Gastroesophageal sphincter (tissue), 4 donors: ENCODE measurements at regions not wholly inside any gene's neighbourhood (a gene's known extent, or its start where the extent isn't known, plus 50 kb on each side); places are given as distances from the start of the nearest gene placed in this dataset.
"Not testable (repeated sequence)": the region's sequence is repeated elsewhere in the genome, so short reads cannot be mapped to it uniquely, and the experiment has no call there.

ENCODE experiments used
- ATAC-seq: fragments of 150-250 bp; one replicate; pipeline ENCODE4 v1.9.1; 2016; ENCODE audit warnings: mild to moderate bottlenecking, moderate library complexity
- H3K27ac ChIP-seq, 4 donors: fragments of 200-600 bp; sonication (generic) in 3 of 4; 1 replicate in 3 of 4; 2 replicates in 1 of 4; pipeline ENCODE4 v1.5.1; 2016 to 2019
- H3K27me3 ChIP-seq: fragments of 200-600 bp; sonication (generic); one replicate; pipeline ENCODE4 v1.5.1; 2019
- H3K36me3 ChIP-seq, 2 donors: fragments of 200-600 bp; sonication (generic); one replicate each; pipeline ENCODE4 v1.5.1; 2019; ENCODE audit warnings: control low read depth in 1 of 2
- H3K4me1 ChIP-seq, 3 donors: fragments of 200-600 bp; sonication (generic); 1 replicate in 2 of 3; 2 replicates in 1 of 3; pipeline ENCODE4 v1.5.1; 2016 to 2019; ENCODE audit warnings: control low read depth in 2 of 3
- H3K4me3 ChIP-seq, 2 donors: fragments of 200-600 bp; sonication (generic); one replicate each; pipeline ENCODE4 v1.5.1; 2019; ENCODE audit warnings: mild to moderate bottlenecking in 1 of 2, moderate library complexity in 1 of 2
- H3K9me3 ChIP-seq, 3 donors: fragments of 200-600 bp; sonication (generic); one replicate each; pipeline ENCODE4 v1.5.1; 2017 to 2019; ENCODE audit warnings: control low read depth in 2 of 3
- CTCF ChIP-seq, 4 experiments: fragments of 200-600 bp in 2 of 4; fragments of 450-650 bp in 2 of 4; sonication (generic) in 1 of 4; IDR thresholded peaks; one replicate each; pipeline ENCODE4 v1.5.1; 2017 to 2019; ENCODE audit warnings: antibody characterized with exemption in 4 of 4, mild to moderate bottlenecking in 2 of 4, moderate library complexity in 2 of 4
- EP300 ChIP-seq: sonication (generic); formaldehyde crosslinking; IDR thresholded peaks from one replicate; pipeline ENCODE4 v1.6.1; 2017; ENCODE audit warnings: antibody characterized with exemption, mild to moderate bottlenecking
- POLR2A ChIP-seq, 2 donors: fragments of 450-650 bp; IDR thresholded peaks; one replicate each; pipeline ENCODE4 v1.6.1; 2017; ENCODE audit warnings: antibody characterized with exemption in 2 of 2, mild to moderate bottlenecking in 2 of 2, moderate library complexity in 1 of 2
- POLR2AphosphoS5 ChIP-seq: sonication (generic); formaldehyde crosslinking; IDR thresholded peaks from one replicate; pipeline ENCODE4 v1.6.1; 2017; ENCODE audit warnings: antibody characterized with exemption
- WGBS, 2 donors: methylation state at CpG; one replicate each; pipeline ENCODE4 v1.1.5; 2018; ENCODE audit warnings: low coverage in 1 of 2; 5-methylcytosine and 5-hydroxymethylcytosine counted together

- Histone ChIP-seq H3K4me3 (no peak overlapping the region), H3K4me1 (no peaks in the 10 kb centered on the region), H3K27me3 (no peaks in the 10 kb centered on the region), H3K27ac (no peak overlapping the region), H3K36me3 (no peaks in the 10 kb centered on the region), H3K9me3 (no peaks in the 10 kb centered on the region)
- ATAC-seq: no peak
- no peak for TF ChIP-seq POLR2AphosphoS5
- TF ChIP-seq EP300: no peak
- TF ChIP-seq POLR2A (IDR thresholded peaks at IDR 0.05): no peak
- no peak for TF ChIP-seq CTCF (IDR thresholded peaks at IDR 0.05)
- 53 to 71% methylated on average over 1 of the region's 1 CpG for WGBS, 2 donors
Measured at GRCh38 chr5:56382896-56383295, 149.8 kb upstream of the ANKRD55 start.

GRCh38 chr5:56377573-56377972, 144.4 kb upstream of the ANKRD55 start:
- H3K9me3 ChIP-seq: peaks cover 0 to 12% (median 0%) of the 10 kb centered on the region in 3 donors

GRCh38 chr5:56376128-56376527, 143.0 kb upstream of the ANKRD55 start:
- TF ChIP-seq CTCF (IDR thresholded peaks at IDR 0.05) (no peak), POLR2A (IDR thresholded peaks at IDR 0.05) (no peak), EP300 (no peak), POLR2AphosphoS5 (no peak)
- 83 to 100% methylated on average over 2 of the region's 2 CpGs for WGBS, 2 donors
- Histone ChIP-seq H3K4me3 (no peak overlapping the region), H3K36me3 (no peaks in the 10 kb centered on the region), H3K27ac (no peak overlapping the region), H3K4me1 (no peaks in the 10 kb centered on the region), H3K9me3 (peaks cover 0 to 12% (median 0%) of the 10 kb centered on the region in 3 donors), H3K27me3 (no peaks in the 10 kb centered on the region)
- no peak for ATAC-seq

More at GRCh38 chr5:56377573-56377972, 144.4 kb upstream of the ANKRD55 start:
- Histone ChIP-seq H3K4me1 (no peaks in the 10 kb centered on the region), H3K27ac (no peak overlapping the region), H3K27me3 (no peaks in the 10 kb centered on the region), H3K4me3 (no peak overlapping the region), H3K36me3 (no peaks in the 10 kb centered on the region)
- ATAC-seq: no peak
- no peak for TF ChIP-seq POLR2AphosphoS5
- no peak for TF ChIP-seq POLR2A (IDR thresholded peaks at IDR 0.05)
- no peak for TF ChIP-seq CTCF (IDR thresholded peaks at IDR 0.05)
- no peak for TF ChIP-seq EP300

DNA sequence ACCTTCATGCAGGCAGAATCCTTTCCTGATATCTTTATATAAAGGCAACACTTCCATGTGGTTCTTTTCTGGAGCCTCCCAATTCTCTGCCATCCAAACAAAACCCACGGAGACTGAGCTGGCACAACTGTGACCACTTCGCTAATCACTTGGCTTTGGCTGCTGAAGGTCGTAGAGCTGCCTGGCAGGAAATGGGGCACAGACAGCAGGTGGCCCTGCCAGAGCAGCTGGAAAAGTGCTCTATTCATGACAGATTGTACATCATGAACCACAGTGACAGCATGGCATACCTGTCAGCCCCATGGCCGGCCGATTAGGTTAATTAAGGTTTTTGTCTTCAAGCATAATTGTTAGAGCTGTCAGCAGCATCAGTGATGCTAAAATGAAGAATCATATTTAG, 141.9 kb upstream of the ANKRD55 start:
- no peak for TF ChIP-seq CTCF (IDR thresholded peaks at IDR 0.05)
- no peak for TF ChIP-seq POLR2A (IDR thresholded peaks at IDR 0.05)
- TF ChIP-seq POLR2AphosphoS5: no peak
- WGBS, 2 donors: 69% methylated on average over 4 of the region's 5 CpGs; no CpG with 5 or more reads in 1 of the 2 donors
- Histone ChIP-seq H3K36me3 (no peaks in the 10 kb centered on the region), H3K27me3 (no peaks in the 10 kb centered on the region), H3K9me3 (peaks cover 0 to 12% (median 0%) of the 10 kb centered on the region in 3 donors), H3K4me3 (no peak overlapping the region), H3K4me1 (no peaks in the 10 kb centered on the region), H3K27ac (no peak overlapping the region)
- ATAC-seq: no peak

DNA sequence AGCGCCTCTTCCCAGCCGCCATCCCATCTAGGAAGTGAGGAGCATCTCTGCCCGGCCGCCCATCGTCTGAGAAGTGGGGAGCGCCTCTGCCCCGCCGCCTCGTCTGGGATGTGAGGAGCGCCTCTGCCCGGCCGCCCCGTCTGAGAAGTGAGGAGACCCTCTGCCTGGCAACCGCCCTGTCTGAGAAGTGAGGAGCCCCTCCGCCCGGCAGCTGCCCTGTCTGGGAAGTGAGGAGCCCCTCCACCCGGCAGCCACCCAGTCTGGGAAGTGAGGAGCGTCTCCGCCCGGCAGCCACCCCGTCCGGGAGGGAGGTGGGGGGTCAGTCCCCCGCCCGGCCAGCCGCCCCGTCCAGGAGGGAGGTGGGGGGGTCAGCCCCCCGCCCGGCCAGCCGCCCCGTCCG, 139.4 kb upstream of the ANKRD55 start:
- not testable (repeated sequence) for H3K4me1 ChIP-seq, H3K36me3 ChIP-seq, H3K27me3 ChIP-seq, H3K27ac ChIP-seq, H3K4me3 ChIP-seq, ATAC-seq
- peaks cover 0 to 12% (median 0%) of the 10 kb centered on the region in 3 donors for H3K9me3 ChIP-seq
- no CpG with 5 or more reads among the region's 31 CpGs for WGBS, 2 donors

DNA sequence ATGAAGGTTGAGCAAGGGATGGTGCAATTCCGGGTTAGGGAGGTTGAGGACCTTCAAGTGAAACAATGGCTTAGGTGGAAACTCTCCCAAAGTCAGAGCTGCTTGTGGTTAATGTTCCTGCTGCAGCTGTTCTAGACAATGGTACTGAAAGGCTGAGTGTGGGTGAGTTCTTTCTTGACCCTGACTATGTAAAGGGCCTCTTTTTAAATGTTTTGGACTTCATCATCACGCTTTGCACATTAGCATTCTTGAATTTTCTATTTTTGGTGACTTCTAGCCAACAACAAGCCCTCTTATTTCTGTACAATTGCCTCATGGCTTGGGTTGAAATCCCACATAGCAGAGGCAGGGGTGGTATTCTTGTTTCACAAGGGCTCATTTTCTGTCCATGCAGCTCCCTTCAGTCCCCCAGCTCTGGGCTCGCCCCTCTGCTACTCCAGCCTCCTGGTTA, 136.3 kb upstream of the ANKRD55 start:
- Histone ChIP-seq H3K36me3 (no peaks in the 10 kb centered on the region), H3K4me3 (no peak overlapping the region), H3K27me3 (no peaks in the 10 kb centered on the region), H3K27ac (no peak overlapping the region), H3K4me1 (no peaks in the 10 kb centered on the region), H3K9me3 (no peaks in the 10 kb centered on the region)
- no peak for ATAC-seq
- 92% methylated on average over 2 of the region's 3 CpGs for WGBS, 2 donors
- TF ChIP-seq CTCF (IDR thresholded peaks at IDR 0.05): no peak
- no peak for TF ChIP-seq EP300
- TF ChIP-seq POLR2AphosphoS5: no peak
- TF ChIP-seq POLR2A (IDR thresholded peaks at IDR 0.05): no peak
